ENCODE measurements at regions not wholly inside any gene's neighbourhood (a gene's known extent, or its start where the extent isn't known, plus 50 kb on each side); places are given as distances from the start of the nearest gene placed in this dataset.

DNA sequence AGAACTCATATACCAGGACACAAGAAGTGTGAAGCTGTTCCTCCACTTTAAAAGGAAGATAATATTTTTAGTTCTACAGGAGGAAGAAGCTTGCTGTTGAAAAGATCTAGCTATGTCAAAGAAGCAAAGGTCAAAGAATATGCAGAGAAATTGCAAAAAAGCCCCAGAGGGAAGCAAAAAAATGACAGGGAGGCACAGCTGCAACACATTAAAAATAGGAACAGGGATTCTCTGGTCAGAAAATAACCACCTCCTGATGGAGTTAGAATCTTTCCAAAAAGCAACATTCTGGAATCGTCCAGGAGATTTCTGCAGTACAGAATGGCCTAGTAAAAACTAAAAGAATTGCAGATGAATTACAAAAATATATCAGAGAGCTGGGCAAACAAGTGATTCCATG lies 238.9 kb upstream of the PRMT6 start:
- in situ Hi-C loops (cut with MboI; ENCODE audit: low pct_unique_long_range_greater_than_20kb, low sequenced_read_pairs, unreplicated experiment): no loop called here
- TF ChIP-seq, protein P1, sequence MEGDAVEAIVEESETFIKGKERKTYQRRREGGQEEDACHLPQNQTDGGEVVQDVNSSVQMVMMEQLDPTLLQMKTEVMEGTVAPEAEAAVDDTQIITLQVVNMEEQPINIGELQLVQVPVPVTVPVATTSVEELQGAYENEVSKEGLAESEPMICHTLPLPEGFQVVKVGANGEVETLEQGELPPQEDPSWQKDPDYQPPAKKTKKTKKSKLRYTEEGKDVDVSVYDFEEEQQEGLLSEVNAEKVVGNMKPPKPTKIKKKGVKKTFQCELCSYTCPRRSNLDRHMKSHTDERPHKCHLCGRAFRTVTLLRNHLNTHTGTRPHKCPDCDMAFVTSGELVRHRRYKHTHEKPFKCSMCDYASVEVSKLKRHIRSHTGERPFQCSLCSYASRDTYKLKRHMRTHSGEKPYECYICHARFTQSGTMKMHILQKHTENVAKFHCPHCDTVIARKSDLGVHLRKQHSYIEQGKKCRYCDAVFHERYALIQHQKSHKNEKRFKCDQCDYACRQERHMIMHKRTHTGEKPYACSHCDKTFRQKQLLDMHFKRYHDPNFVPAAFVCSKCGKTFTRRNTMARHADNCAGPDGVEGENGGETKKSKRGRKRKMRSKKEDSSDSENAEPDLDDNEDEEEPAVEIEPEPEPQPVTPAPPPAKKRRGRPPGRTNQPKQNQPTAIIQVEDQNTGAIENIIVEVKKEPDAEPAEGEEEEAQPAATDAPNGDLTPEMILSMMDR (IDR thresholded peaks at IDR 0.05; ENCODE audit: extremely low read depth, insufficient read depth, missing control alignments): no peak
- DNase-seq (ENCODE audit: low spot score): no peak

DNA sequence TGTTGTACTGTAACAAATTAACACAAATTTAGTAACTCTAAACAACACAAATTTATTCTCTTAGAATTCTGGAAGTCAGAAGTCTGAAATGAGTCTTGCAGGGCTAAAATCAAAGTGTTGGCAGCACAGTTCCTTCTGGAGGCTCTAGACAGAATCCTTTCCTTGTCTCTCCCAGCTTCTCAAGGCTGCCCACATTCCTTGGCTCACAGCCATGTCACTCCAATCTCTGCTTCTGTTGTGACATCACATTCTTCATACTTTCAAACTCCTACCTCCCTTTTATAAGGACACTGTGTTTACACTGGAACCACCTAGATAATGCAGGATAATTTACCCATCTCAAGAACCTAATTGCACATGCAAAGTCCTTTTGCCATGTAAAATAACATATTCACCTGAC lies 225.0 kb upstream of the PRMT6 start:
- TF ChIP-seq, protein P1 (IDR thresholded peaks at IDR 0.05; ENCODE audit: extremely low read depth, insufficient read depth, missing control alignments): no peak
- in situ Hi-C loops (cut with MboI; ENCODE audit: low pct_unique_long_range_greater_than_20kb, low sequenced_read_pairs, unreplicated experiment): no loop called here
- no peak for DNase-seq (ENCODE audit: low spot score)

DNA sequence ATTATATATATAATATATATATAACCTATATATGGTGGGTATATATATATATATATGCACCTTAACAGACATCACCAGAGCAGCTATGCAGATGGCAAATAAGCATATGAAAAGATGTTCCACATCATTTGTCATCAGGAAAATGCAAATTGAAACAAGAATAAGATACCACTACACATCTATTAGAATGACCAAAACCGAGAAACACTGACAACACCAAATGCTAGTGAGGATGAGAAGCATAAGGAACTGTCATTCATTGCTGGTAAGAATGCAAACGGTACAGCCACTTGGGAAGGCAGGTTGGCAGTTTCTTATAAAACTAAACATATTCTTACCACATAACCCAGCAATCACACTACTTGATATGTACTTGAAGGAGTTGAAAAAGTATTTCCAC lies 219.8 kb upstream of the PRMT6 start:
- TF ChIP-seq, protein P1 (IDR thresholded peaks at IDR 0.05; ENCODE audit: extremely low read depth, insufficient read depth, missing control alignments): no peak
- DNase-seq (ENCODE audit: low spot score): no peak
- in situ Hi-C loops (cut with MboI; ENCODE audit: low pct_unique_long_range_greater_than_20kb, low sequenced_read_pairs, unreplicated experiment): no loop called here

DNA sequence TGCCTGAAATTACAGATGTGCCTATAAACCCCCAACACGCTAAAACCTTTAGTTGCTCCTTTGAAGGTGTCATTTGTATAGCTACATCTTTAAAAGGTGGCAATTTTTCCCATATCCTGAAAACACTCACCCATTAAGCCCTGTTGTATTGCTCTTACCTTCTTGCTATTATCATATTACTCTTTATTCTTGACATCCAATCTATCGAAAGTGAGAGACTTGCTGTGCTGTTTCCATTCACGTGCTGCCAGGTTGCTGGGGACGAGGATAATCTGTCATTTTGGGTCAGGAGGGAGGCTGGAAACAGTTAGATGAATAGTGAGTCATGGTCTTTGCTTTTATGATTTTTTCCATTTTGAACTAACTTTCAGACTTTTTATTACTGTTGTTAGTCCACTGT lies 213.0 kb upstream of the PRMT6 start:
- TF ChIP-seq, protein P1 (IDR thresholded peaks at IDR 0.05; ENCODE audit: extremely low read depth, insufficient read depth, missing control alignments): no peak
- in situ Hi-C loops (cut with MboI; ENCODE audit: low pct_unique_long_range_greater_than_20kb, low sequenced_read_pairs, unreplicated experiment): no loop called here
- no peak for DNase-seq (ENCODE audit: low spot score)

DNA sequence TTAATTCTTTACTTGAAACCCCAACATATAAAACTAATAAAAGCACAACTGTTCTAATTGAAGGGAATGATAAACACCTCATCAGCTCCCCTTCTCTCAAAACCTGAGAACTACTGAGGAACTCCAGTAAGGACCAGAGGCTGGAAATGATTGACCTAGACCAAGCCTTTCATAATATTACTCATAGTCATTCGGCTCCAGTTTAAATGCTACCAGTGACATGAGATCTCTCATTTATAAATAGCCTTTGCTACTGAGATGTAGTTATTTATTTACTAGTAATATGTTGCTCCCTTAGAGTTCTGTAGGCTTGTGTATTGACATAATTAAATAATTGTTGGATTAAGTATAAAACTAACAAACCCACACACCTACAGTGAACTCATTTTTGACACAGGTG lies 209.8 kb upstream of the PRMT6 start:
- TF ChIP-seq, protein P1 (IDR thresholded peaks at IDR 0.05; ENCODE audit: extremely low read depth, insufficient read depth, missing control alignments): no peak
- in situ Hi-C loops (cut with MboI; ENCODE audit: low pct_unique_long_range_greater_than_20kb, low sequenced_read_pairs, unreplicated experiment): no loop called here
- DNase-seq (ENCODE audit: low spot score): no peak

DNA sequence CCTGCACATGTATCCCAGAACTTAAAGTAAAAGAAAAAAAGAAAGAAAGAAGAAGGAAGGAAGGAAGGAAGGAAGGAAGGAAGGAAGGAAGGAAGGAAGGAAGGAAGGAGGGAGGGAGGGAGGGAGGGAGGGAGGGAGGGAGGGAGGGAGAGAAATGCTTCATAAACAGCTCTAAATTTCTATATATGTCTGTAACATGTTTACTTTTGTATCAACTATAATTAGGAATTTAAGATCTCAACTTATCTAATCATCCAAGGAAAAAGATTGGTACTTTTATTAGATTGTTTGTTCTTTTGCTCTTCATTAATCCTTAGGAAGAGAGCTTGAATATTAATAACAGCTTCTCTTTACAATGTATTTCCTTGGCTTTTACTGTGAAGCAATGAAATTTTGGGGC lies 195.4 kb upstream of the PRMT6 start:
- in situ Hi-C loops (cut with MboI; ENCODE audit: low pct_unique_long_range_greater_than_20kb, low sequenced_read_pairs, unreplicated experiment): no loop called here
- TF ChIP-seq, protein P1 (IDR thresholded peaks at IDR 0.05; ENCODE audit: extremely low read depth, insufficient read depth, missing control alignments): no peak
- DNase-seq (ENCODE audit: low spot score): no peak

DNA sequence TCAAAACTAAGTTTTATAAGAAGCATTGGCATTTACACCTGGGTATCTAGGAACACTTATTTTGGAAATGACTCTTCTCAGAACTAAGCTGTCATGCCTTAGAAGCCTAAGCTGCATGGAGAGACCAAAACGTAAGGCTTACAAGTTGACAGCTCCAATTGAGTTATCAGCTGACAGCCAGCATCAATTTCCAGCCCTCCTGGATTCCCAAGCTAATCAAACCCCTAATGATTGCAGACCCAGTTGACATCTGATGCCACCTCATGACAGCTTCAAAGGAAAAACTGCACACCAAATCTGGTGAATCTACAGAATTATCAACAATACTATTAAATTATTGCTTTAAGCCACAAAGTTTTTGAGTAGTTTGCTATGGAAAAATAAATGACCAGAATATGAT lies 187.6 kb upstream of the PRMT6 start:
- DNase-seq (ENCODE audit: low spot score): no peak
- TF ChIP-seq, protein P1 (IDR thresholded peaks at IDR 0.05; ENCODE audit: extremely low read depth, insufficient read depth, missing control alignments): no peak
- in situ Hi-C loops (cut with MboI; ENCODE audit: low pct_unique_long_range_greater_than_20kb, low sequenced_read_pairs, unreplicated experiment): no loop called here

Measured in GM13977 (cell line).